Mesothelial cell of epicardium (in vitro differentiated cells): ENCODE measurements at regions not wholly inside any gene's neighbourhood (a gene's known extent, or its start where the extent isn't known, plus 50 kb on each side); places are given as distances from the start of the nearest gene placed in this dataset.

ENCODE experiments used
- DNase-seq, 2 experiments: peaks; one replicate each; pipeline ENCODE4 v3.0.0; 2021; ENCODE audit warnings: low spot score in 2 of 2; ENCODE audit not compliant: unreplicated experiment in 2 of 2
- H3K27ac Mint-ChIP-seq: 2 replicates; pipeline ENCODE4 v1.8.0; 2021; ENCODE audit warnings: mixed read lengths
- H3K27me3 Mint-ChIP-seq: 2 replicates; pipeline ENCODE4 v1.8.0; 2021; ENCODE audit warnings: low read depth, mixed read lengths
- H3K36me3 Mint-ChIP-seq: 2 replicates; pipeline ENCODE4 v1.8.0; 2021; ENCODE audit warnings: mixed read lengths
- H3K4me1 Mint-ChIP-seq: 2 replicates; pipeline ENCODE4 v1.8.0; 2021; ENCODE audit warnings: mixed read lengths
- H3K4me3 Mint-ChIP-seq: 2 replicates; pipeline ENCODE4 v1.8.0; 2021; ENCODE audit warnings: mild to moderate bottlenecking, moderate library complexity, mixed read lengths
- H3K9me3 Mint-ChIP-seq: 2 replicates; pipeline ENCODE4 v1.8.0; 2021; ENCODE audit warnings: mixed read lengths
- TF ChIP-seq, protein P1 (sequence below): fragments of 200-600 bp; sonication (generic); IDR thresholded peaks from one replicate; pipeline ENCODE4 v1.5.0; 2021; ENCODE audit warnings: antibody characterized with exemption; ENCODE audit not compliant: unreplicated experiment

GRCh38 chr6:134551245-134551960 lies 233.5 kb upstream of the SGK1 start:
- H3K4me3 Mint-ChIP-seq = no peak overlapping the region
- H3K36me3 Mint-ChIP-seq = no peaks in the 10 kb centered on the region
- DNase-seq = no peak
- H3K9me3 Mint-ChIP-seq = peaks cover 14% of the 10 kb centered on the region
- TF ChIP-seq, protein P1, sequence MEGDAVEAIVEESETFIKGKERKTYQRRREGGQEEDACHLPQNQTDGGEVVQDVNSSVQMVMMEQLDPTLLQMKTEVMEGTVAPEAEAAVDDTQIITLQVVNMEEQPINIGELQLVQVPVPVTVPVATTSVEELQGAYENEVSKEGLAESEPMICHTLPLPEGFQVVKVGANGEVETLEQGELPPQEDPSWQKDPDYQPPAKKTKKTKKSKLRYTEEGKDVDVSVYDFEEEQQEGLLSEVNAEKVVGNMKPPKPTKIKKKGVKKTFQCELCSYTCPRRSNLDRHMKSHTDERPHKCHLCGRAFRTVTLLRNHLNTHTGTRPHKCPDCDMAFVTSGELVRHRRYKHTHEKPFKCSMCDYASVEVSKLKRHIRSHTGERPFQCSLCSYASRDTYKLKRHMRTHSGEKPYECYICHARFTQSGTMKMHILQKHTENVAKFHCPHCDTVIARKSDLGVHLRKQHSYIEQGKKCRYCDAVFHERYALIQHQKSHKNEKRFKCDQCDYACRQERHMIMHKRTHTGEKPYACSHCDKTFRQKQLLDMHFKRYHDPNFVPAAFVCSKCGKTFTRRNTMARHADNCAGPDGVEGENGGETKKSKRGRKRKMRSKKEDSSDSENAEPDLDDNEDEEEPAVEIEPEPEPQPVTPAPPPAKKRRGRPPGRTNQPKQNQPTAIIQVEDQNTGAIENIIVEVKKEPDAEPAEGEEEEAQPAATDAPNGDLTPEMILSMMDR = no peak
- H3K27me3 Mint-ChIP-seq = no peaks in the 10 kb centered on the region
- H3K4me1 Mint-ChIP-seq = peaks cover 13% of the 10 kb centered on the region
- H3K27ac Mint-ChIP-seq = no peak overlapping the region

DNA sequence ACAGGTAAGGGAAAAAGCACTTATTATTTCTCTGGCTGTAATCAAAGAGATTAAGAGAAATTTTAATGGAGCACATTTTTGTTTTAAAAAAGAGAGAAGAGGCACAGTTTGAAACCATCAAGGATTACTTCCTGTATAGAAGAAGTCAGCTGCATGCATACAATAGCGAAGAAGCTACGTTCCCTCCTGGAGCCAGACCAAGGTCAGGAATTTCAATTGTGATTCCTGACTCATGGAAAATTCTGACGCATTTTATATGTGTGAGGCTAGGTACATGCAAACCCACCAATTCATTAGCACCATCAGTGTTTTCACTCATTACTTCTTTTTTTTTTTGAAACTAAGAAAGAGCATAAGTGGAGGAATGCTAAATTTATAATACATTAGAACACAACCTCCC lies 232.7 kb upstream of the SGK1 start:
- H3K9me3 Mint-ChIP-seq = peaks cover 14% of the 10 kb centered on the region
- H3K4me1 Mint-ChIP-seq = peaks cover 13% of the 10 kb centered on the region
- DNase-seq = no peak
- no peaks in the 10 kb centered on the region for H3K27me3 Mint-ChIP-seq
- no peaks in the 10 kb centered on the region for H3K36me3 Mint-ChIP-seq
- no peak overlapping the region for H3K4me3 Mint-ChIP-seq
- TF ChIP-seq, protein P1 = no peak
- no peak overlapping the region for H3K27ac Mint-ChIP-seq

DNA sequence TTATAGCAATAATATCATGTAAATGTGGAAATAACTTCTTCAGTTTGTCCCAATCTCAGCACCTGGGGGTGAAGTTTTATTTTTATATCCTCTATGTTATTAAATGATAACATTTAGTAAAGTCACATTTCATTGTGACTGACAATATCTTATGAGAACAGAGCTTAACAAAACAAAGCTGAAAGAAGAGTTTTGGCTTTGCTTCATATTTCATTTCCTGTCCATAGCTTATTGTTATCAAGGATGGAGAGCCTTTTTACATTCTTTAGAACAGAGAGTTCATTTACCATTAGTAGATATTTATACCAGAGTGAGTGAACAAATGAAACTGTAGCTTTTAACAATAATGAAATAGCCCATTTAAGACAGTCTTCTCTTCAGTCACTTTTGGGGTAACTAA lies 231.9 kb upstream of the SGK1 start:
- H3K4me3 Mint-ChIP-seq = no peak overlapping the region
- H3K27me3 Mint-ChIP-seq = no peaks in the 10 kb centered on the region
- no peak for DNase-seq
- H3K4me1 Mint-ChIP-seq = peaks cover 13% of the 10 kb centered on the region
- no peak overlapping the region for H3K27ac Mint-ChIP-seq
- no peaks in the 10 kb centered on the region for H3K36me3 Mint-ChIP-seq
- TF ChIP-seq, protein P1 = no peak
- H3K9me3 Mint-ChIP-seq = peaks cover 14% of the 10 kb centered on the region

GRCh38 chr6:134546962-134547645 lies 229.2 kb upstream of the SGK1 start:
- Mint-ChIP-seq H3K9me3 (peaks cover 9% of the 10 kb centered on the region), H3K4me1 (peaks cover 13% of the 10 kb centered on the region), H3K27me3 (no peaks in the 10 kb centered on the region), H3K27ac (no peak overlapping the region), H3K4me3 (no peak overlapping the region), H3K36me3 (no peaks in the 10 kb centered on the region)
- no peak for DNase-seq
- TF ChIP-seq, protein P1 = no peak

- DNase-seq = no peak
- Mint-ChIP-seq H3K4me3 (no peak overlapping the region), H3K27ac (no peak overlapping the region), H3K9me3 (no peaks in the 10 kb centered on the region), H3K27me3 (no peaks in the 10 kb centered on the region), H3K36me3 (no peaks in the 10 kb centered on the region), H3K4me1 (peaks cover 3% of the 10 kb centered on the region)
- TF ChIP-seq, protein P1 = no peak
Measured at GRCh38 chr6:134544737-134545136, 226.8 kb upstream of the SGK1 start.
